NB4 (cell line): ENCODE measurements at regions not wholly inside any gene's neighbourhood (a gene's known extent, or its start where the extent isn't known, plus 50 kb on each side); places are given as distances from the start of the nearest gene placed in this dataset.

ENCODE experiments used
- DNase-seq: peaks from one replicate; pipeline ENCODE4 v3.0.0; 2010; ENCODE audit warnings: low read depth
- H3K4me3 ChIP-seq: one replicate; pipeline ENCODE4 v1.5.1; 2011; ENCODE audit warnings: mild to moderate bottlenecking, low read depth, low read length, moderate library complexity
- MAX ChIP-seq: IDR thresholded peaks from 2 replicates; pipeline ENCODE4 v1.6.1; 2011; ENCODE audit warnings: low read depth, low read length
- MYC ChIP-seq: IDR thresholded peaks from 2 replicates; pipeline ENCODE4 v1.6.1; 2011; ENCODE audit warnings: low read depth, low read length
- POLR2A ChIP-seq: IDR thresholded peaks from 2 replicates; pipeline ENCODE4 v1.6.1; 2011; ENCODE audit warnings: mild to moderate bottlenecking; ENCODE audit not compliant: insufficient read length; ENCODE audit errors: extremely low read depth
- TF ChIP-seq, protein P1 (sequence below): IDR thresholded peaks from one replicate; pipeline ENCODE4 v1.5.1; 2012; ENCODE audit warnings: low read depth, low read length

- no peak overlapping the region for H3K4me3 ChIP-seq
- TF ChIP-seq, protein P1, sequence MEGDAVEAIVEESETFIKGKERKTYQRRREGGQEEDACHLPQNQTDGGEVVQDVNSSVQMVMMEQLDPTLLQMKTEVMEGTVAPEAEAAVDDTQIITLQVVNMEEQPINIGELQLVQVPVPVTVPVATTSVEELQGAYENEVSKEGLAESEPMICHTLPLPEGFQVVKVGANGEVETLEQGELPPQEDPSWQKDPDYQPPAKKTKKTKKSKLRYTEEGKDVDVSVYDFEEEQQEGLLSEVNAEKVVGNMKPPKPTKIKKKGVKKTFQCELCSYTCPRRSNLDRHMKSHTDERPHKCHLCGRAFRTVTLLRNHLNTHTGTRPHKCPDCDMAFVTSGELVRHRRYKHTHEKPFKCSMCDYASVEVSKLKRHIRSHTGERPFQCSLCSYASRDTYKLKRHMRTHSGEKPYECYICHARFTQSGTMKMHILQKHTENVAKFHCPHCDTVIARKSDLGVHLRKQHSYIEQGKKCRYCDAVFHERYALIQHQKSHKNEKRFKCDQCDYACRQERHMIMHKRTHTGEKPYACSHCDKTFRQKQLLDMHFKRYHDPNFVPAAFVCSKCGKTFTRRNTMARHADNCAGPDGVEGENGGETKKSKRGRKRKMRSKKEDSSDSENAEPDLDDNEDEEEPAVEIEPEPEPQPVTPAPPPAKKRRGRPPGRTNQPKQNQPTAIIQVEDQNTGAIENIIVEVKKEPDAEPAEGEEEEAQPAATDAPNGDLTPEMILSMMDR = no peak
- TF ChIP-seq MAX = no peak
- no peak for TF ChIP-seq MYC
- TF ChIP-seq POLR2A = no peak
- no peak for DNase-seq
Observed at GRCh38 chr10:43754569-43755260, 106.0 kb upstream of the ZNF32 start.

GRCh38 chr10:43753397-43754061 is 104.8 kb upstream of the ZNF32 start:
- no peak overlapping the region for H3K4me3 ChIP-seq
- no peak for DNase-seq
- TF ChIP-seq POLR2A = no peak
- TF ChIP-seq MYC = no peak
- TF ChIP-seq MAX = no peak
- TF ChIP-seq, protein P1 = no peak

DNA sequence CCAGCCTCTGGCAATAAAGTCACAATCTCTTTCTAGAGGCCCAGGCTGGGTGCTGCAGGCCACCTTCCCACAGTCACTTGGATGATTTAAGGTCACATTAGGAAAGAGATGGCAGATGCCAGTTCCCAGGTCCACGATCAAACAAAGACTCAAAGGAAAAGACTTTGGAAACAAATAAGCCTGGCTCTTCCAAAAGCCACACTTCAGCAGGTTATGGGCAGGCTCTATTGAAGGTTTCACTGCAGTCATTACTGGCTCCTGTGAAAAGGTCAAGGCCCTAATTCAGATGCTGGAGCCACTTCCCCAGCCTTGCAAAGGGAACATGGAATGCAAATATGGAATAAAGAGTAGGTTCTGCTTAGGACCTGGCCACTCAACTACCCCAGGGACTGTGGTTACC is 104.0 kb upstream of the ZNF32 start:
- DNase-seq = no peak
- TF ChIP-seq MAX (no peak), POLR2A (no peak), MYC (no peak)
- TF ChIP-seq, protein P1 = no peak
- H3K4me3 ChIP-seq = no peak overlapping the region

- DNase-seq = no peak
- no peak for TF ChIP-seq MYC
- no peak for TF ChIP-seq MAX
- no peak for TF ChIP-seq POLR2A
- TF ChIP-seq, protein P1 = no peak
Observed at GRCh38 chr10:43751646-43752045, 103.0 kb upstream of the ZNF32 start.

GRCh38 chr10:43749940-43750552 is 101.4 kb upstream of the ZNF32 start:
- H3K4me3 ChIP-seq = no peak overlapping the region
- no peak for TF ChIP-seq POLR2A
- TF ChIP-seq, protein P1 = no peak
- no peak for TF ChIP-seq MAX
- no peak for TF ChIP-seq MYC
- DNase-seq = no peak

More at GRCh38 chr10:43751646-43752045, 103.0 kb upstream of the ZNF32 start:
- H3K4me3 ChIP-seq = no peak overlapping the region
